Cardiac fibroblast (primary cell): ENCODE measurements at regions not wholly inside any gene's neighbourhood (a gene's known extent, or its start where the extent isn't known, plus 50 kb on each side); places are given as distances from the start of the nearest gene placed in this dataset.
"Not testable (repeated sequence)": the region's sequence is repeated elsewhere in the genome, so short reads cannot be mapped to it uniquely, and the experiment has no call there.

Experiments
- DNase-seq, 2 donors: peaks; one replicate each; pipeline versions ENCODE4 v3.0.0 to v3.0.0-alpha.2; 2010; ENCODE audit warnings: low read depth in 2 of 2
- H3K4me3 ChIP-seq, 2 donors: replicated peaks in 1 of 2; 1 replicate in 1 of 2; 2 replicates in 1 of 2; pipeline ENCODE4 v1.5.1; 2011; ENCODE audit warnings: low read depth in 2 of 2, low read length in 2 of 2, mild to moderate bottlenecking in 2 of 2, moderate library complexity in 1 of 2
- CTCF ChIP-seq: IDR thresholded peaks from one replicate; pipeline ENCODE4 v1.5.1; 2011; ENCODE audit warnings: low read depth, mild to moderate bottlenecking, low read length, inconsistent platforms

- DNase-seq = no peak
These were observed 140.4 kb downstream of the SNRPN start for GRCh38 chr15:25095179-25095578.

GRCh38 chr15:25099966-25100365, 145.2 kb downstream of the SNRPN start:
- not testable (repeated sequence) for H3K4me3 ChIP-seq

More at GRCh38 chr15:25095179-25095578, 140.4 kb downstream of the SNRPN start:
- no peak for TF ChIP-seq CTCF
- H3K4me3 ChIP-seq = no peak overlapping the region

GRCh38 chr15:25106209-25106608, 151.4 kb downstream of the SNRPN start:
- no peak for TF ChIP-seq CTCF
- H3K4me3 ChIP-seq = no peak overlapping the region
- DNase-seq = no peak

More at GRCh38 chr15:25099966-25100365, 145.2 kb downstream of the SNRPN start:
- not testable (repeated sequence) for DNase-seq

GRCh38 chr15:25133804-25134203, 179.0 kb downstream of the SNRPN start:
- DNase-seq = no peak
- no peak overlapping the region for H3K4me3 ChIP-seq
- TF ChIP-seq CTCF = no peak

- peak; percentile 10 to 48 for DNase-seq
- no peak overlapping the region for H3K4me3 ChIP-seq
- TF ChIP-seq CTCF = peak; percentile 22
These were observed 179.8 kb downstream of the SNRPN start for GRCh38 chr15:25134546-25134945.

GRCh38 chr15:25136119-25136518, 181.3 kb downstream of the SNRPN start:
- peak; percentile 38 for TF ChIP-seq CTCF
- no peak overlapping the region for H3K4me3 ChIP-seq
- DNase-seq = peak; percentile 7 to 32

GRCh38 chr15:25137013-25137412, 182.2 kb downstream of the SNRPN start:
- no peak for DNase-seq
- TF ChIP-seq CTCF = no peak
- H3K4me3 ChIP-seq = no peak overlapping the region
